Midbrain (tissue), 1 donor: ENCODE measurements at regions not wholly inside any gene's neighbourhood (a gene's known extent, or its start where the extent isn't known, plus 50 kb on each side); places are given as distances from the start of the nearest gene placed in this dataset.
A peak's percentile ranks its signal among the peaks of the same experiment; 100 is the strongest.

Experiments
- DNase-seq: peaks from one replicate; lab custom pipeline; 2025; lab: John Stamatoyannopoulos, UW

- DNase-seq: no peak
These were observed 604.8 kb downstream of the CCDC171 start for GRCh38 chr9:16157651-16158050.

- no peak for DNase-seq
These were observed 605.2 kb downstream of the CCDC171 start for GRCh38 chr9:16158093-16158492.

- no peak for DNase-seq
These were observed 608.6 kb downstream of the CCDC171 start for GRCh38 chr9:16161483-16161882.

- no peak for DNase-seq
These were observed 617.3 kb downstream of the CCDC171 start for GRCh38 chr9:16170119-16170518.

- DNase-seq: no peak
These were observed 619.1 kb downstream of the CCDC171 start for GRCh38 chr9:16171911-16172310.

- no peak for DNase-seq
These were observed 620.0 kb downstream of the CCDC171 start for GRCh38 chr9:16172796-16173195.

- no peak for DNase-seq
These were observed 622.1 kb downstream of the CCDC171 start for GRCh38 chr9:16174915-16175314.

- DNase-seq: no peak
These were observed 622.6 kb downstream of the CCDC171 start for GRCh38 chr9:16175461-16175860.

GRCh38 chr9:16178294-16178693, 625.5 kb downstream of the CCDC171 start:
- no peak for DNase-seq

- DNase-seq: no peak
These were observed 626.7 kb downstream of the CCDC171 start for GRCh38 chr9:16179566-16179965.

- no peak for DNase-seq
These were observed 627.2 kb downstream of the CCDC171 start for GRCh38 chr9:16180091-16180490.

GRCh38 chr9:16180546-16180945, 627.7 kb downstream of the CCDC171 start:
- DNase-seq: no peak

- no peak for DNase-seq
These were observed 628.7 kb downstream of the CCDC171 start for GRCh38 chr9:16181539-16181938.

GRCh38 chr9:16182784-16183183, 629.9 kb downstream of the CCDC171 start:
- no peak for DNase-seq

GRCh38 chr9:16184964-16185646, 632.3 kb downstream of the CCDC171 start:
- no peak for DNase-seq

- no peak for DNase-seq
These were observed 638.3 kb downstream of the CCDC171 start for GRCh38 chr9:16191191-16191590.

- DNase-seq: peak; percentile 57
These were observed 639.0 kb downstream of the CCDC171 start for GRCh38 chr9:16191691-16192402.

GRCh38 chr9:16192403-16193017, 639.7 kb downstream of the CCDC171 start:
- DNase-seq: no peak

GRCh38 chr9:16193066-16193465, 640.2 kb downstream of the CCDC171 start:
- DNase-seq: no peak

- DNase-seq: no peak
These were observed 643.4 kb downstream of the CCDC171 start for GRCh38 chr9:16196206-16196605.

GRCh38 chr9:16197578-16198370, 644.9 kb downstream of the CCDC171 start:
- no peak for DNase-seq

GRCh38 chr9:16198996-16199395, 646.2 kb downstream of the CCDC171 start:
- no peak for DNase-seq
